Panc1 (cell line): ENCODE measurements at regions not wholly inside any gene's neighbourhood (a gene's known extent, or its start where the extent isn't known, plus 50 kb on each side); places are given as distances from the start of the nearest gene placed in this dataset.

Experiments used
- POLR2AphosphoS5 ChIP-seq: IDR thresholded peaks from 2 replicates; pipeline ENCODE4 v1.6.1; 2012; ENCODE audit warnings: mild to moderate bottlenecking, low read depth, low read length, moderate library complexity
- SIN3A ChIP-seq: IDR thresholded peaks from 2 replicates; pipeline ENCODE4 v1.6.1; 2012; ENCODE audit warnings: low read depth, mild to moderate bottlenecking, low read length, moderate library complexity, borderline replicate concordance; ENCODE audit not compliant: insufficient read depth
- TCF7L2 ChIP-seq: IDR thresholded peaks from 2 replicates; pipeline ENCODE4 v1.6.1; 2011; ENCODE audit warnings: mild to moderate bottlenecking, low read depth, low read length, inconsistent platforms
- TF ChIP-seq, protein P1 (sequence below): fragments of 450-650 bp; IDR thresholded peaks from 2 replicates; pipeline ENCODE4 v1.5.1; 2017; ENCODE audit warnings: mild to moderate bottlenecking
- TF ChIP-seq, protein P2 (sequence below), 2 experiments: IDR thresholded peaks; 2 replicates each; pipeline ENCODE4 v1.6.1; 2011 to 2012; ENCODE audit warnings: low read depth in 2 of 2, control low read depth in 1 of 2, low read length in 1 of 2, mild to moderate bottlenecking in 1 of 2, moderate library complexity in 1 of 2; ENCODE audit not compliant: insufficient read depth in 1 of 2

DNA sequence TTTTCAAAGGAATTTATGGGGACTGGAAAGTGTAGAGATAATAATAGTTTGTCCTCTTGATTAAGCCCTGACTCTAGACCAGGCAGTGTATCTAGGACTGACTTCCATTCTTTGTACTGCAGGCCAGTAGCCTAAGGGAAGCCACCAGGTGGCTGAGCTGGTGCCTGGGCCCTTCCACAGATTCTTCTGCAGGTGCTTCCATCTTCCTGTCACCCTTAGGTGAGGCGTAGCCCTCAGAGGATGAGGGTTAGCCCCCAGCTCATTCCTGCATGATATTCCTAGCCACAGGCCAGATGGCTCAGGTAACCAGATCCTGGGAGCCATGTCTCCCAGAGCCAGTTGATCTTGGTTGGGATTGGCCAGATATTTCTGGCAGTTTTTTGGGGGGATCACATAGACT is 169.0 kb upstream of the IL12A start:
- TF ChIP-seq, protein P1, sequence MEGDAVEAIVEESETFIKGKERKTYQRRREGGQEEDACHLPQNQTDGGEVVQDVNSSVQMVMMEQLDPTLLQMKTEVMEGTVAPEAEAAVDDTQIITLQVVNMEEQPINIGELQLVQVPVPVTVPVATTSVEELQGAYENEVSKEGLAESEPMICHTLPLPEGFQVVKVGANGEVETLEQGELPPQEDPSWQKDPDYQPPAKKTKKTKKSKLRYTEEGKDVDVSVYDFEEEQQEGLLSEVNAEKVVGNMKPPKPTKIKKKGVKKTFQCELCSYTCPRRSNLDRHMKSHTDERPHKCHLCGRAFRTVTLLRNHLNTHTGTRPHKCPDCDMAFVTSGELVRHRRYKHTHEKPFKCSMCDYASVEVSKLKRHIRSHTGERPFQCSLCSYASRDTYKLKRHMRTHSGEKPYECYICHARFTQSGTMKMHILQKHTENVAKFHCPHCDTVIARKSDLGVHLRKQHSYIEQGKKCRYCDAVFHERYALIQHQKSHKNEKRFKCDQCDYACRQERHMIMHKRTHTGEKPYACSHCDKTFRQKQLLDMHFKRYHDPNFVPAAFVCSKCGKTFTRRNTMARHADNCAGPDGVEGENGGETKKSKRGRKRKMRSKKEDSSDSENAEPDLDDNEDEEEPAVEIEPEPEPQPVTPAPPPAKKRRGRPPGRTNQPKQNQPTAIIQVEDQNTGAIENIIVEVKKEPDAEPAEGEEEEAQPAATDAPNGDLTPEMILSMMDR = no peak
- TF ChIP-seq SIN3A (no peak), POLR2AphosphoS5 (no peak), TCF7L2 (no peak)
- TF ChIP-seq, protein P2, sequence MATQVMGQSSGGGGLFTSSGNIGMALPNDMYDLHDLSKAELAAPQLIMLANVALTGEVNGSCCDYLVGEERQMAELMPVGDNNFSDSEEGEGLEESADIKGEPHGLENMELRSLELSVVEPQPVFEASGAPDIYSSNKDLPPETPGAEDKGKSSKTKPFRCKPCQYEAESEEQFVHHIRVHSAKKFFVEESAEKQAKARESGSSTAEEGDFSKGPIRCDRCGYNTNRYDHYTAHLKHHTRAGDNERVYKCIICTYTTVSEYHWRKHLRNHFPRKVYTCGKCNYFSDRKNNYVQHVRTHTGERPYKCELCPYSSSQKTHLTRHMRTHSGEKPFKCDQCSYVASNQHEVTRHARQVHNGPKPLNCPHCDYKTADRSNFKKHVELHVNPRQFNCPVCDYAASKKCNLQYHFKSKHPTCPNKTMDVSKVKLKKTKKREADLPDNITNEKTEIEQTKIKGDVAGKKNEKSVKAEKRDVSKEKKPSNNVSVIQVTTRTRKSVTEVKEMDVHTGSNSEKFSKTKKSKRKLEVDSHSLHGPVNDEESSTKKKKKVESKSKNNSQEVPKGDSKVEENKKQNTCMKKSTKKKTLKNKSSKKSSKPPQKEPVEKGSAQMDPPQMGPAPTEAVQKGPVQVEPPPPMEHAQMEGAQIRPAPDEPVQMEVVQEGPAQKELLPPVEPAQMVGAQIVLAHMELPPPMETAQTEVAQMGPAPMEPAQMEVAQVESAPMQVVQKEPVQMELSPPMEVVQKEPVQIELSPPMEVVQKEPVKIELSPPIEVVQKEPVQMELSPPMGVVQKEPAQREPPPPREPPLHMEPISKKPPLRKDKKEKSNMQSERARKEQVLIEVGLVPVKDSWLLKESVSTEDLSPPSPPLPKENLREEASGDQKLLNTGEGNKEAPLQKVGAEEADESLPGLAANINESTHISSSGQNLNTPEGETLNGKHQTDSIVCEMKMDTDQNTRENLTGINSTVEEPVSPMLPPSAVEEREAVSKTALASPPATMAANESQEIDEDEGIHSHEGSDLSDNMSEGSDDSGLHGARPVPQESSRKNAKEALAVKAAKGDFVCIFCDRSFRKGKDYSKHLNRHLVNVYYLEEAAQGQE (IDR thresholded peaks at IDR 0.05; ENCODE audit: insufficient read depth in 1 of 2, low read depth in 2 of 2, low read length in 1 of 2) = no peak
